ENCODE measurements at regions not wholly inside any gene's neighbourhood (a gene's known extent, or its start where the extent isn't known, plus 50 kb on each side); places are given as distances from the start of the nearest gene placed in this dataset.

DNA sequence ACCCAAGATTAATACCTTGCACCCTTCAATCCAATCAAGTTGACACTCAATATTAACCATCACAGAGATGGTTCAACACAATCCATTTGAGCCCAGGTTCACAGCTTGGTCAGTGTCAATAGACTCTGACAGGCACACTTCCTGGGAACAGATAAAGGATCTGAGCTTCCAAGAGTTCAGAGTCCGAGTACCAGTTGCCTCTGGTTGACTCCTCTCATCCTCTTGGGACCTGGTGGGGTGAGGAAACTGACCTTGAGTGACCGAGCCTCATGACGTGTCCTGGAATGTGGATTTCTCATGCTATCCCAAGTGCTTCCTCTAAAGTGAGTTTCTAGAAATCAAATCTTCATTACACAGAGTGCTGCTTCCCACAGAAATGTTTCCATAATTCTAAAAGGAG, 162.0 kb downstream of the CYP26A1 start:
- Histone ChIP-seq H3K4me3 (ENCODE audit: low read length in 3 of 3) (no peak overlapping the region), H3K27me3 (ENCODE audit: control insufficient read depth, insufficient read depth, low read length) (no peaks in the 10 kb centered on the region), H3K9me3 (ENCODE audit: control insufficient read depth in 2 of 3, insufficient read depth in 1 of 3, low read length in 3 of 3) (no peaks in the 10 kb centered on the region), H3K36me3 (ENCODE audit: control insufficient read depth in 2 of 3, insufficient read depth in 3 of 3, low read length in 3 of 3) (no peaks in the 10 kb centered on the region), H3K9ac (ENCODE audit: low read length in 3 of 3) (no peak overlapping the region), H3K4me1 (ENCODE audit: control insufficient read depth in 2 of 3, insufficient read depth in 2 of 3, low read depth in 1 of 3, low read length in 3 of 3) (no peaks in the 10 kb centered on the region), H3K27ac (ENCODE audit: low read depth in 2 of 2, low read length in 2 of 2) (no peak overlapping the region)
- TF ChIP-seq, protein P1, sequence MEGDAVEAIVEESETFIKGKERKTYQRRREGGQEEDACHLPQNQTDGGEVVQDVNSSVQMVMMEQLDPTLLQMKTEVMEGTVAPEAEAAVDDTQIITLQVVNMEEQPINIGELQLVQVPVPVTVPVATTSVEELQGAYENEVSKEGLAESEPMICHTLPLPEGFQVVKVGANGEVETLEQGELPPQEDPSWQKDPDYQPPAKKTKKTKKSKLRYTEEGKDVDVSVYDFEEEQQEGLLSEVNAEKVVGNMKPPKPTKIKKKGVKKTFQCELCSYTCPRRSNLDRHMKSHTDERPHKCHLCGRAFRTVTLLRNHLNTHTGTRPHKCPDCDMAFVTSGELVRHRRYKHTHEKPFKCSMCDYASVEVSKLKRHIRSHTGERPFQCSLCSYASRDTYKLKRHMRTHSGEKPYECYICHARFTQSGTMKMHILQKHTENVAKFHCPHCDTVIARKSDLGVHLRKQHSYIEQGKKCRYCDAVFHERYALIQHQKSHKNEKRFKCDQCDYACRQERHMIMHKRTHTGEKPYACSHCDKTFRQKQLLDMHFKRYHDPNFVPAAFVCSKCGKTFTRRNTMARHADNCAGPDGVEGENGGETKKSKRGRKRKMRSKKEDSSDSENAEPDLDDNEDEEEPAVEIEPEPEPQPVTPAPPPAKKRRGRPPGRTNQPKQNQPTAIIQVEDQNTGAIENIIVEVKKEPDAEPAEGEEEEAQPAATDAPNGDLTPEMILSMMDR (IDR thresholded peaks at IDR 0.05; ENCODE audit: borderline replicate concordance, extremely low read depth, insufficient read depth): no peak
- FAIRE-seq (no peak), DNase-seq (no peak)
- intact Hi-C loops (cut with DNase I): no loop called here

DNA sequence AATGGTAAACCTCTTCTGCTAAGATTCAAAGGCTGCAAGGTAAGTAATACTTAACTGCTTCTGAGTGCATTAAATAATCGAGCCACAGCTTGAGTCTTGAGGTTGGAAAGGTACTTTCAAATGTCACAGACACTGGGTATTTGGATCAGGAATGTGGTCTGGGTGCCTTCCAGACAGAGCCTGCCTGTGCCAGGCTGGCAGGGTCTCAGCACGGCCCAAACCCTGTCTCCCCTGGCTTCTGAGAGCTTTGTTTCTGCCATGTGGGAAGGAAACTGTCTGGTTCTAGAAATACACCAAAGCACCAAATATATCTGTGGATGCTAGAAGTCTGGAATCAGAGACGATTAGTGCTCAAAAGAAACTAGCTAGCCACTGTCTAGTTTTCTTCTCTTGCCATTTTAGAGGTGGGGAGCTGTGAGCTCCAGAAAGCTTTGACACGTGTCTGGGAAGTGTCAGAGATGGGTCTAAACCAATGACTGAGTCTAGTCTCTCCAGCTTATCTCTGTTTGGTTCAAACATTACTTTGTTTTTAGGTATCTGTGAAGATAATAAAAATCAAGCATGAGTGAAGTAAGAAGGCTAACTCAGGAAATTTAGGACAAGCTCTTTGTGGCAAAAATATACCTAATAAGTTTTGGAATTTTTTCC, 162.8 kb downstream of the CYP26A1 start:
- Histone ChIP-seq H3K9ac (ENCODE audit: low read length in 3 of 3) (no peak overlapping the region), H3K9me3 (ENCODE audit: control insufficient read depth in 2 of 3, insufficient read depth in 1 of 3, low read length in 3 of 3) (no peaks in the 10 kb centered on the region), H3K27ac (ENCODE audit: low read depth in 2 of 2, low read length in 2 of 2) (no peak overlapping the region), H3K27me3 (ENCODE audit: control insufficient read depth, insufficient read depth, low read length) (no peaks in the 10 kb centered on the region), H3K4me1 (ENCODE audit: control insufficient read depth in 2 of 3, insufficient read depth in 2 of 3, low read depth in 1 of 3, low read length in 3 of 3) (no peaks in the 10 kb centered on the region), H3K36me3 (ENCODE audit: control insufficient read depth in 2 of 3, insufficient read depth in 3 of 3, low read length in 3 of 3) (no peaks in the 10 kb centered on the region), H3K4me3 (ENCODE audit: low read length in 3 of 3) (no peak overlapping the region)
- intact Hi-C loops (cut with DNase I): no loop called here
- FAIRE-seq (no peak), DNase-seq (no peak)
- TF ChIP-seq, protein P1 (IDR thresholded peaks at IDR 0.05; ENCODE audit: borderline replicate concordance, extremely low read depth, insufficient read depth): no peak

DNA sequence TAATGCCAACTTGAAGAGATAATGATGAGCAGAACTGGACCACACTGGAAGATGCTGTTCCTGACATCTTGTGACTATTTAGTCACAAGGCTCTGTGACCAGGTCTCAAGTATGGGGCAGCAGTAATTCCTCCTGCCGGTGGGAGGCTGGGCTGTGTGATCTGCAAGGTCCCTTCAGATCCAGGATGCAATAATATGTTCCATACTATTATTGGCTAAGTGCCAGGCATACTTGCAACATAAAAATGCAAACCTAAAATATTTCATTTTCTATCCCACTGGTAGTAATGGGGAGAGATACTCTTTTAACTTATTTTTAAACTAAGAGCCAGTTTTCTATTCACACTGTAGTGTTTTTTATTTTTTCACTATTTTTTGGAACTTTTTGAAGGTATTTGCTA, 171.5 kb downstream of the CYP26A1 start:
- Histone ChIP-seq H3K27ac (ENCODE audit: low read depth in 2 of 2, low read length in 2 of 2) (no peak overlapping the region), H3K27me3 (ENCODE audit: control insufficient read depth, insufficient read depth, low read length) (no peaks in the 10 kb centered on the region), H3K9me3 (ENCODE audit: control insufficient read depth in 2 of 3, insufficient read depth in 1 of 3, low read length in 3 of 3) (no peaks in the 10 kb centered on the region), H3K9ac (ENCODE audit: low read length in 3 of 3) (no peak overlapping the region), H3K4me1 (ENCODE audit: control insufficient read depth in 2 of 3, insufficient read depth in 2 of 3, low read depth in 1 of 3, low read length in 3 of 3) (no peaks in the 10 kb centered on the region), H3K36me3 (ENCODE audit: control insufficient read depth in 2 of 3, insufficient read depth in 3 of 3, low read length in 3 of 3) (no peaks in the 10 kb centered on the region), H3K4me3 (ENCODE audit: low read length in 3 of 3) (no peak overlapping the region)
- FAIRE-seq (no peak), DNase-seq (peak in 1 of 5 donors; percentile 10)
- TF ChIP-seq, protein P1 (IDR thresholded peaks at IDR 0.05; ENCODE audit: borderline replicate concordance, extremely low read depth, insufficient read depth): no peak
- intact Hi-C loops (cut with DNase I): no loop called here

DNA sequence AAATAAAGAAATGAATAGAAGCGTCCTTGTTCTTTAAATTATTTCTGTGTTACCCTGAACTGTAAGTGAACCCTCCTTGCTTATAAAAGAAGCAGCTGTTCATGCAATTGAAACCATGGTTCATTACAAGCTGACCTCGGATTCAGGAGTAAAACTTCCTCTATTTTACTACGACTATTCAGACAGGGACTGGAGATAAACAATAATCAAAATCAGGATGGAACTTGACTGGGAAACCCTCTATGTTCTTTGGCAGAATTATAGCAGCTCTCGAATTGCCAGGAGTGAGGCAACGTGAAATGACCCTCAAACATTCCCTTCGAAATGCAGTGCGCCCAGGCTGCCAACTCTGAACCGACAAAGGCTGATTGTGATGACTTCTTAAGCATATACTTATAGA, 172.1 kb downstream of the CYP26A1 start:
- FAIRE-seq: no peak
- H3K4me1 ChIP-seq (ENCODE audit: control insufficient read depth in 2 of 3, insufficient read depth in 2 of 3, low read depth in 1 of 3, low read length in 3 of 3): no peaks in the 10 kb centered on the region
- H3K4me3 ChIP-seq (ENCODE audit: low read length in 3 of 3): no peak overlapping the region
- peak in 2 of 5 donors; percentile 49 to 68 for DNase-seq
- no peaks in the 10 kb centered on the region for H3K27me3 ChIP-seq (ENCODE audit: control insufficient read depth, insufficient read depth, low read length)
- no peak overlapping the region for H3K9ac ChIP-seq (ENCODE audit: low read length in 3 of 3)
- no peak overlapping the region for H3K27ac ChIP-seq (ENCODE audit: low read depth in 2 of 2, low read length in 2 of 2)
- no peaks in the 10 kb centered on the region for H3K9me3 ChIP-seq (ENCODE audit: control insufficient read depth in 2 of 3, insufficient read depth in 1 of 3, low read length in 3 of 3)
- intact Hi-C loops (cut with DNase I): no loop called here
- TF ChIP-seq, protein P1 (IDR thresholded peaks at IDR 0.05; ENCODE audit: borderline replicate concordance, extremely low read depth, insufficient read depth): no peak
- H3K36me3 ChIP-seq (ENCODE audit: control insufficient read depth in 2 of 3, insufficient read depth in 3 of 3, low read length in 3 of 3): no peaks in the 10 kb centered on the region

Data from kidney (tissue), 13 donors.